Endothelial cell of umbilical vein (primary cell): ENCODE measurements at regions not wholly inside any gene's neighbourhood (a gene's known extent, or its start where the extent isn't known, plus 50 kb on each side); places are given as distances from the start of the nearest gene placed in this dataset.

Experiments
- BruUV-seq: library from RNA; stranded (reverse); fragments of 400-500 nt; replicated peaks from 2 replicates; lab custom pipeline; 2021; lab: Mats Ljungman, UMichigan
- CTCF ChIA-PET: fragments of 300-600, 350-600 bp; sonication (Branson Sonifier 250); formaldehyde crosslinking; loops from one replicate; lab custom pipeline; 2021; ENCODE audit warnings: antibody characterized with exemption, inconsistent platforms; lab: Charles Lee
- POLR2A ChIA-PET: fragments of 300-600, 350-600 bp; sonication (Branson Sonifier 250); formaldehyde crosslinking; loops from one replicate; lab custom pipeline; 2021; ENCODE audit warnings: antibody characterized with exemption, inconsistent platforms; lab: Charles Lee
- DNase-seq: peaks from one replicate; pipeline ENCODE4 v3.0.0-alpha.2; 2011; ENCODE audit warnings: low read depth, low spot score
- FAIRE-seq: peaks from 2 replicates; lab custom pipeline; 2011; peaks lifted over from hg19 to GRCh38; lab: Jason Lieb, UNC
- H2AFZ ChIP-seq: 2 replicates; pipeline ENCODE4 v1.6.0; 2012; ENCODE audit warnings: low read depth, low read length, control low read depth, inconsistent platforms
- H3K27ac ChIP-seq: 2 replicates; pipeline ENCODE4 v1.5.1; 2011; ENCODE audit warnings: low read depth, mild to moderate bottlenecking, control low read depth, low read length, moderate library complexity; ENCODE audit not compliant: insufficient read depth
- H3K27me3 ChIP-seq, 2 experiments: 2 replicates each; pipeline versions ENCODE4 v1.6.0 to v1.6.1; 2011; ENCODE audit warnings: low read length in 2 of 2, mixed read lengths in 1 of 2; ENCODE audit not compliant: control insufficient read depth in 2 of 2, insufficient read depth in 2 of 2
- H3K36me3 ChIP-seq, 2 experiments: 2 replicates in 1 of 2; 3 replicates in 1 of 2; pipeline ENCODE4 v1.5.1; 2011; ENCODE audit warnings: low read length in 2 of 2, mild to moderate bottlenecking in 1 of 2, moderate library complexity in 1 of 2; ENCODE audit not compliant: control insufficient read depth in 2 of 2, insufficient read depth in 2 of 2; ENCODE audit errors: extremely low read depth in 1 of 2
- H3K4me1 ChIP-seq: 3 replicates; pipeline ENCODE4 v1.5.1; 2011; ENCODE audit warnings: mild to moderate bottlenecking, low read length; ENCODE audit not compliant: control insufficient read depth, insufficient read depth; ENCODE audit errors: extremely low read depth
- H3K4me2 ChIP-seq: 2 replicates; pipeline ENCODE4 v1.6.1; 2011; ENCODE audit warnings: low read length, control low read depth, mixed read lengths; ENCODE audit not compliant: insufficient read depth
- H3K4me3 ChIP-seq, 3 experiments: fragments of 200-600 bp in 1 of 3; sonication (generic), shearing (Covaris generic) in 1 of 3; replicated peaks in 1 of 3; 2 replicates each; pipeline ENCODE4 v1.5.1; 2011 to 2016; ENCODE audit warnings: control low read depth in 3 of 3, low read length in 3 of 3, mild to moderate bottlenecking in 2 of 3, inconsistent platforms in 1 of 3, low read depth in 1 of 3, moderate library complexity in 1 of 3; ENCODE audit not compliant: insufficient read depth in 1 of 3
- H3K79me2 ChIP-seq: 2 replicates; pipeline ENCODE4 v1.6.0; 2012; ENCODE audit warnings: low read length, inconsistent platforms; ENCODE audit not compliant: control insufficient read depth, insufficient read depth
- H3K9ac ChIP-seq: replicated peaks from 2 replicates; pipeline ENCODE3; 2011; ENCODE audit warnings: low read length, control low read depth; ENCODE audit not compliant: insufficient read depth; ENCODE audit errors: extremely low read depth
- H3K9me1 ChIP-seq: replicated peaks from 3 replicates; pipeline ENCODE4 v1.6.0; 2011; ENCODE audit warnings: mild to moderate bottlenecking, low read length; ENCODE audit not compliant: control insufficient read depth, insufficient read depth; ENCODE audit errors: extremely low read depth
- H3K9me3 ChIP-seq: replicated peaks from 2 replicates; pipeline ENCODE4 v1.5.1; 2012; ENCODE audit warnings: low read length, inconsistent platforms; ENCODE audit not compliant: control insufficient read depth, insufficient read depth
- H4K20me1 ChIP-seq: replicated peaks from 2 replicates; pipeline ENCODE3; 2011; ENCODE audit warnings: mild to moderate bottlenecking, low read length; ENCODE audit not compliant: control insufficient read depth, insufficient read depth; ENCODE audit errors: extremely low read depth
- CTCF ChIP-seq, 2 donors: IDR thresholded peaks; 1 replicate in 1 of 2; 2 replicates in 1 of 2; pipeline ENCODE4 v1.5.1; 2011; ENCODE audit warnings: low read length in 2 of 2, mild to moderate bottlenecking in 2 of 2, moderate library complexity in 2 of 2, control low read depth in 1 of 2, inconsistent platforms in 1 of 2, low read depth in 1 of 2; ENCODE audit not compliant: insufficient read depth in 1 of 2; ENCODE audit errors: extremely low read depth in 1 of 2
- EZH2 ChIP-seq: IDR thresholded peaks from 2 replicates; pipeline ENCODE4 v1.6.1; 2012; ENCODE audit warnings: borderline replicate concordance, low read depth, mild to moderate bottlenecking, moderate library complexity, low read length, inconsistent platforms; ENCODE audit not compliant: severe bottlenecking
- FOS ChIP-seq: IDR thresholded peaks from 2 replicates; pipeline ENCODE4 v1.6.1; 2011; ENCODE audit warnings: mild to moderate bottlenecking, low read length, moderate library complexity, borderline replicate concordance; ENCODE audit not compliant: insufficient read depth
- GATA2 ChIP-seq: IDR thresholded peaks from 2 replicates; pipeline ENCODE4 v1.7.0; 2011; ENCODE audit warnings: low read depth, mild to moderate bottlenecking, moderate library complexity, mixed read lengths, low read length; ENCODE audit not compliant: insufficient read length, insufficient read depth
- JUN ChIP-seq: IDR thresholded peaks from 2 replicates; pipeline ENCODE4 v1.6.1; 2011; ENCODE audit warnings: borderline replicate concordance, low read depth; ENCODE audit not compliant: insufficient read length, insufficient read depth
- MAX ChIP-seq: IDR thresholded peaks from 2 replicates; pipeline ENCODE4 v1.6.1; 2011; ENCODE audit not compliant: insufficient read depth, insufficient read length
- MYC ChIP-seq: IDR thresholded peaks from one replicate; pipeline ENCODE4 v1.6.1; 2011; ENCODE audit warnings: mild to moderate bottlenecking, low read depth, low read length
- POLR2A ChIP-seq: IDR thresholded peaks from 2 replicates; pipeline ENCODE4 v1.6.1; 2012; ENCODE audit warnings: low read depth, mild to moderate bottlenecking, control low read depth, low read length
- POLR2AphosphoS5 ChIP-seq: IDR thresholded peaks from 2 replicates; pipeline ENCODE4 v1.6.1; 2012; ENCODE audit warnings: low read depth, mild to moderate bottlenecking, control low read depth, low read length, moderate library complexity; ENCODE audit not compliant: insufficient read depth
- dilution Hi-C: fragments of 300-500 bp; cut with MboI; formaldehyde crosslinking; loops from one replicate; pipeline ENCODE4 v1.15.0; 2019; ENCODE audit warnings: low sequenced_read_pairs; ENCODE audit not compliant: extremely low pct_ligation_motif_present
- intact Hi-C: fragments of 100-400 bp; cut with micrococcal nuclease; formaldehyde crosslinking; loops from one replicate; pipeline ENCODE4 v1.10.0; 2022

GRCh38 chr11:70741085-70741484, 342.8 kb downstream of the CTTN start:
- H3K27ac ChIP-seq, result no peak overlapping the region
- H3K4me1 ChIP-seq, result no peaks in the 10 kb centered on the region
- H3K9me1 ChIP-seq, result no peaks in the 10 kb centered on the region
- ChIA-PET POLR2A (no interaction called here), CTCF (no interaction called here)
- H3K9me3 ChIP-seq, result peaks cover 3% of the 10 kb centered on the region
- H2AFZ ChIP-seq, result no peak overlapping the region
- no peaks in the 10 kb centered on the region for H3K36me3 ChIP-seq
- intact Hi-C loops (no loop called here), dilution Hi-C loops (no loop called here)
- no peak for DNase-seq
- no peaks in the 10 kb centered on the region for H4K20me1 ChIP-seq
- BruUV-seq, result no TSS peak
- no peak overlapping the region for H3K4me3 ChIP-seq
- no peak for TF ChIP-seq MAX
- H3K79me2 ChIP-seq, result no peaks in the 10 kb centered on the region
- FAIRE-seq, result no peak
- no peaks in the 10 kb centered on the region for H3K27me3 ChIP-seq
- no peak overlapping the region for H3K4me2 ChIP-seq
- H3K9ac ChIP-seq, result no peak overlapping the region

- H3K27me3 ChIP-seq, result no peaks in the 10 kb centered on the region
- no peaks in the 10 kb centered on the region for H3K79me2 ChIP-seq
- FAIRE-seq, result no peak
- no peak overlapping the region for H3K4me2 ChIP-seq
- no peaks in the 10 kb centered on the region for H3K36me3 ChIP-seq
- no peaks in the 10 kb centered on the region for H3K4me1 ChIP-seq
- H3K9me1 ChIP-seq, result no peaks in the 10 kb centered on the region
- DNase-seq, result no peak
- no TSS peak for BruUV-seq
- dilution Hi-C loops, result no loop called here
- no peak overlapping the region for H3K9ac ChIP-seq
- ChIA-PET CTCF (no interaction called here), POLR2A (no interaction called here)
- intact Hi-C loops, result no loop called here
- H3K4me3 ChIP-seq, result no peak overlapping the region
- no peak overlapping the region for H3K27ac ChIP-seq
- H4K20me1 ChIP-seq, result no peaks in the 10 kb centered on the region
- H2AFZ ChIP-seq, result no peak overlapping the region
- TF ChIP-seq EZH2, result no peak
- TF ChIP-seq MYC, result no peak
- no peak for TF ChIP-seq CTCF (IDR thresholded peaks at IDR 0.05; ENCODE audit: extremely low read depth in 1 of 2, insufficient read depth in 1 of 2, low read depth in 1 of 2, low read length in 2 of 2)
- no peak for TF ChIP-seq MAX
- TF ChIP-seq GATA2, result no peak
- TF ChIP-seq POLR2AphosphoS5, result no peak
- no peak for TF ChIP-seq POLR2A
- TF ChIP-seq JUN, result no peak
- TF ChIP-seq FOS, result no peak
- peaks cover 3% of the 10 kb centered on the region for H3K9me3 ChIP-seq
Observed at GRCh38 chr11:70742553-70743291, 344.4 kb downstream of the CTTN start.
